Peyer's patch (tissue), 4 donors: ENCODE measurements at regions not wholly inside any gene's neighbourhood (a gene's known extent, or its start where the extent isn't known, plus 50 kb on each side); places are given as distances from the start of the nearest gene placed in this dataset.

Experiments
- CTCF ChIP-seq, 6 experiments: fragments of 450-650 bp in 4 of 6; fragments of 200-600 bp in 2 of 6; sonication (generic) in 1 of 6; IDR thresholded peaks; one replicate each; pipeline ENCODE4 v1.5.1; 2017 to 2019; ENCODE audit warnings: antibody characterized with exemption in 6 of 6, mild to moderate bottlenecking in 3 of 6, moderate library complexity in 1 of 6
- POLR2A ChIP-seq, 2 donors: fragments of 450-650 bp; IDR thresholded peaks; one replicate each; pipeline ENCODE4 v1.5.1; 2017; ENCODE audit warnings: antibody characterized with exemption in 2 of 2, mild to moderate bottlenecking in 2 of 2, moderate library complexity in 2 of 2

GRCh38 chr1:209187589-209187988 lies 395.9 kb upstream of the CAMK1G start:
- TF ChIP-seq CTCF (IDR thresholded peaks at IDR 0.05) (no peak), POLR2A (IDR thresholded peaks at IDR 0.05) (no peak)
